Osteoblast (primary cell): ENCODE measurements at regions not wholly inside any gene's neighbourhood (a gene's known extent, or its start where the extent isn't known, plus 50 kb on each side); places are given as distances from the start of the nearest gene placed in this dataset.

Source experiments
- DNase-seq: peaks from one replicate; pipeline ENCODE4 v3.0.0; 2011; ENCODE audit warnings: low spot score, mixed read lengths; ENCODE audit not compliant: insufficient read length; ENCODE audit errors: missing footprints
- H2AFZ ChIP-seq: 2 replicates; pipeline ENCODE4 v1.6.0; 2011; ENCODE audit warnings: mild to moderate bottlenecking, low read length
- H3K27ac ChIP-seq: 2 replicates; pipeline ENCODE4 v1.5.1; 2011; ENCODE audit warnings: mild to moderate bottlenecking, low read depth, low read length, moderate library complexity
- H3K27me3 ChIP-seq: 2 replicates; pipeline ENCODE4 v1.6.0; 2012; ENCODE audit warnings: mild to moderate bottlenecking, control low read depth, inconsistent platforms, low read length, moderate library complexity; ENCODE audit not compliant: insufficient read depth
- H3K36me3 ChIP-seq: 2 replicates; pipeline ENCODE4 v1.5.1; 2011; ENCODE audit warnings: mild to moderate bottlenecking, low read length, control low read depth, moderate library complexity; ENCODE audit not compliant: insufficient read depth
- H3K4me1 ChIP-seq: 2 replicates; pipeline ENCODE4 v1.5.1; 2011; ENCODE audit warnings: mild to moderate bottlenecking, low read length, control low read depth, moderate library complexity; ENCODE audit not compliant: insufficient read depth
- H3K4me2 ChIP-seq: 2 replicates; pipeline ENCODE4 v1.6.0; 2011; ENCODE audit warnings: mild to moderate bottlenecking, low read length; ENCODE audit not compliant: insufficient read depth
- H3K4me3 ChIP-seq: fragments of 200-600 bp; sonication (generic); 3 replicates; pipeline ENCODE4 v1.5.1; 2012; ENCODE audit warnings: mild to moderate bottlenecking, low read length, inconsistent platforms; ENCODE audit not compliant: insufficient read depth
- H3K79me2 ChIP-seq: 2 replicates; pipeline ENCODE4 v1.6.0; 2012; ENCODE audit warnings: mild to moderate bottlenecking, low read length, control low read depth, inconsistent platforms; ENCODE audit not compliant: insufficient read depth
- H3K9me3 ChIP-seq: 2 replicates; pipeline ENCODE4 v1.5.1; 2011; ENCODE audit warnings: low read depth, low read length, control low read depth
- H4K20me1 ChIP-seq: 2 replicates; pipeline ENCODE4 v1.6.0; 2012; ENCODE audit warnings: mild to moderate bottlenecking, low read length, control low read depth; ENCODE audit not compliant: insufficient read depth
- TF ChIP-seq, protein P1 (sequence below): IDR thresholded peaks from 2 replicates; pipeline ENCODE4 v1.5.1; 2011; ENCODE audit warnings: mild to moderate bottlenecking, low read depth, low read length, moderate library complexity; ENCODE audit errors: extremely low read depth

DNA sequence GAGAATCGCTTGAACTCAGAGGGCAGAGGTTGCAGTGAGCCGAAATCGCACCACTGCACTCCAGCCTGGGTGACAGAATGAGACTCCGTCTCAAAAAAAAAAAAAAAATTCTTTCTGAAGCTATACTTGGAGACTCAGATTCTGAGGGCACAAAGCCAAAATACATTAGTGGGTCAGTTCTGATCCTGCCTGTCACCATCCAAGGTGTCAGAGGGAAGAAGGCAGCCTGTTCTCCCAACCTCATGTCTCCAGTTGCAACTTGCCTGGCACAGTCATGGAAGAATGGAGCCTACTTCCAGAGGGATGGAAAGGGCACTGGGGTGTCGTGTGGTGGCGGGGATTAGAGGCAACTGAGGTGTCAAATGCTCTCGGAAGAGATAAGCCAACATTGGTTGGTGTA, 104.8 kb upstream of the GATA6 start:
- no peak overlapping the region for H2AFZ ChIP-seq
- H4K20me1 ChIP-seq = no peaks in the 10 kb centered on the region
- no peak for DNase-seq
- no peaks in the 10 kb centered on the region for H3K4me1 ChIP-seq
- no peak overlapping the region for H3K27ac ChIP-seq
- no peak overlapping the region for H3K4me2 ChIP-seq
- no peak overlapping the region for H3K4me3 ChIP-seq
- H3K9me3 ChIP-seq = no peaks in the 10 kb centered on the region
- H3K36me3 ChIP-seq = no peaks in the 10 kb centered on the region
- TF ChIP-seq, protein P1, sequence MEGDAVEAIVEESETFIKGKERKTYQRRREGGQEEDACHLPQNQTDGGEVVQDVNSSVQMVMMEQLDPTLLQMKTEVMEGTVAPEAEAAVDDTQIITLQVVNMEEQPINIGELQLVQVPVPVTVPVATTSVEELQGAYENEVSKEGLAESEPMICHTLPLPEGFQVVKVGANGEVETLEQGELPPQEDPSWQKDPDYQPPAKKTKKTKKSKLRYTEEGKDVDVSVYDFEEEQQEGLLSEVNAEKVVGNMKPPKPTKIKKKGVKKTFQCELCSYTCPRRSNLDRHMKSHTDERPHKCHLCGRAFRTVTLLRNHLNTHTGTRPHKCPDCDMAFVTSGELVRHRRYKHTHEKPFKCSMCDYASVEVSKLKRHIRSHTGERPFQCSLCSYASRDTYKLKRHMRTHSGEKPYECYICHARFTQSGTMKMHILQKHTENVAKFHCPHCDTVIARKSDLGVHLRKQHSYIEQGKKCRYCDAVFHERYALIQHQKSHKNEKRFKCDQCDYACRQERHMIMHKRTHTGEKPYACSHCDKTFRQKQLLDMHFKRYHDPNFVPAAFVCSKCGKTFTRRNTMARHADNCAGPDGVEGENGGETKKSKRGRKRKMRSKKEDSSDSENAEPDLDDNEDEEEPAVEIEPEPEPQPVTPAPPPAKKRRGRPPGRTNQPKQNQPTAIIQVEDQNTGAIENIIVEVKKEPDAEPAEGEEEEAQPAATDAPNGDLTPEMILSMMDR = no peak
- no peaks in the 10 kb centered on the region for H3K79me2 ChIP-seq
- H3K27me3 ChIP-seq = no peaks in the 10 kb centered on the region

DNA sequence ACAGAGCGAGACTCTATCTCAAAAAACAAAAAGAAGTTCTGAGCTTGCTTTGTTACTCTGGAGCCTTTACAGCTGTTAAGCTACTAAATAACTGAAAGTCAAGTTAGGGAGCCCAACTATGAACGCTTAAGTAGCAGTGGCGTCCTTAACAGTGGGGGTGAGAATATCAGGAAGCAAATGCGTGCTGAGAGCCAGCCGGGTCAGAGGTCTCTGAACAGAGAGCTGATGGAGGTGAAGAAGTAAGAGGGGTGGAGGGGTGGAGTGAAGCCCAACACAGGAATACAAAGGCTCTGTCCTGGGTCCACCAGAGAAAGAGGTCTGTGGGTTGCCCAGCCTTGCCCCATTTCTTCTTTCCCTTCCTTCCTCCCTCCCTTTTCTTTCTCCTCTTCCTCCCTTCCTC, 104.1 kb upstream of the GATA6 start:
- Histone ChIP-seq H3K27ac (no peak overlapping the region), H3K4me3 (no peak overlapping the region), H2AFZ (no peak overlapping the region), H3K4me1 (no peaks in the 10 kb centered on the region), H3K4me2 (no peak overlapping the region), H4K20me1 (no peaks in the 10 kb centered on the region), H3K79me2 (no peaks in the 10 kb centered on the region), H3K36me3 (no peaks in the 10 kb centered on the region), H3K9me3 (no peaks in the 10 kb centered on the region), H3K27me3 (no peaks in the 10 kb centered on the region)
- TF ChIP-seq, protein P1 = no peak
- no peak for DNase-seq

DNA sequence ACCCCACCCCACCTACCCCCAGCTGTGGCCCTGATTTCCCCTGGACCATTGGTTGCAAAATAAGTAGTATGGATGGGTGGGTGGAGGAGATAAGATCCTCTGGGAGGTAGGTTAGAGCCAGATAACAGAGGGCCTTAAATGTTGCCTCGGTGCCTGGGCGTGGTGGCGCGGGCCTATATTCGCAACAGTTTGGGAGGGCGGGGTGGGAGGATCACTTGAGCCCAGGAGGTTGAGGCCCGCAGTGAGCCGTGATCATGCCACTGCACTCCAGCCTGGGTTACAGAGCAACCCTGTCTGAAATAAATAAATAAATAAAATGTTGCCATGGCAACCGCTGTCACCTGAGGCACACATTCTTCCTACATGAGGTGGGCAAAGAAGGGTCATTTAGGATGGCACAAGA, 103.3 kb upstream of the GATA6 start:
- Histone ChIP-seq H3K79me2 (no peaks in the 10 kb centered on the region), H3K4me1 (no peaks in the 10 kb centered on the region), H2AFZ (no peak overlapping the region), H3K27me3 (no peaks in the 10 kb centered on the region), H4K20me1 (no peaks in the 10 kb centered on the region), H3K4me2 (no peak overlapping the region), H3K27ac (no peak overlapping the region), H3K36me3 (no peaks in the 10 kb centered on the region), H3K9me3 (no peaks in the 10 kb centered on the region), H3K4me3 (no peak overlapping the region)
- no peak for DNase-seq
- TF ChIP-seq, protein P1 = no peak

DNA sequence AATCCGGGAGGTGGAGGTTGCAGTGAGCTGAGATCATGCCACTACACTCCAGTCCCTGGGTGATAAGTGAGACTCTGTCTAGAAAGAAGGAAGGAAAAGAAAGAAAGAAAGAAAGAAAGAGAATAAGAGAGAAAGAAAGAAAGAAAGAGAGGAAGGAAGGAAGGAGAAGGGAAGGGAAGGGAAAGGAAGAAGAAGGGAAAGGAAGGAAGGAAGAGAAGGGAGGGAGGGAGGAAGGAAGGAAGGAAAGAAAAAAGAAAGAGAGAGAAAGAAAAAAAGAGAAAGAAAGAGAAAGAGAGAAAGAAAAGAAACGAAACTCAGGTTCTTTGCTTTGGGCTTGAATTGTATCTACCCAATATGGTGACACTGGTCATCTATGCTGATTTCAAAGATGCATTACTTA, 102.3 kb upstream of the GATA6 start:
- H3K79me2 ChIP-seq = no peaks in the 10 kb centered on the region
- no peak for DNase-seq
- TF ChIP-seq, protein P1 = no peak
- no peak overlapping the region for H2AFZ ChIP-seq
- no peak overlapping the region for H3K27ac ChIP-seq
- H3K4me2 ChIP-seq = no peak overlapping the region
- no peaks in the 10 kb centered on the region for H3K36me3 ChIP-seq
- no peaks in the 10 kb centered on the region for H3K27me3 ChIP-seq
- no peak overlapping the region for H3K4me3 ChIP-seq
- no peaks in the 10 kb centered on the region for H3K9me3 ChIP-seq
- no peaks in the 10 kb centered on the region for H3K4me1 ChIP-seq
- H4K20me1 ChIP-seq = no peaks in the 10 kb centered on the region
